HG02884 (cell line): ENCODE measurements at regions not wholly inside any gene's neighbourhood (a gene's known extent, or its start where the extent isn't known, plus 50 kb on each side); places are given as distances from the start of the nearest gene placed in this dataset.

Experiments
- ATAC-seq: cut with Tn5 transposase; IDR thresholded peaks from one replicate; pipeline ENCODE4 v1.9.1; 2021; ENCODE audit warnings: mild to moderate bottlenecking, moderate library complexity; ENCODE audit not compliant: unreplicated experiment

DNA sequence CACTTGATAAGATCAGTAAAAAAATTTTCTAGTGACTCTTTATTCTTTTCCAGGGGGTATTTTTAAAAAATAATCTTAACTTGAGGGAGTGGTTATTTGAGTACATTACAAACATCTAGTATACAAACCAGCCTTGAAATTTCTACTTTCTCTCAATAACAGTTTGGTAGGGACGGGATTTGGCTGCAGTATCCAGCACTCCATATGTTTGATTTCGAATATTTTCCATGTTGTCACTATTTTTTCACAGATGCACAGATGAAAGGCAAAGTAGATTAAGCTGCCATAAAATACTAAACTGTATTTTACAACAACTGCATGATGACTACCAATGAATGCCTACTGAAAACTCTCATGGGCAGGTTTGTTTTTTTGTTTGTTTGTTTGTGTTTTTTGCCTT, 225.0 kb downstream of the COX7B2 start:
- no peak for ATAC-seq

- no peak for ATAC-seq
These were observed 232.7 kb downstream of the COX7B2 start for GRCh38 chr4:46676364-46676763.

- ATAC-seq: no peak
These were observed 234.7 kb downstream of the COX7B2 start for GRCh38 chr4:46674326-46674725.

DNA sequence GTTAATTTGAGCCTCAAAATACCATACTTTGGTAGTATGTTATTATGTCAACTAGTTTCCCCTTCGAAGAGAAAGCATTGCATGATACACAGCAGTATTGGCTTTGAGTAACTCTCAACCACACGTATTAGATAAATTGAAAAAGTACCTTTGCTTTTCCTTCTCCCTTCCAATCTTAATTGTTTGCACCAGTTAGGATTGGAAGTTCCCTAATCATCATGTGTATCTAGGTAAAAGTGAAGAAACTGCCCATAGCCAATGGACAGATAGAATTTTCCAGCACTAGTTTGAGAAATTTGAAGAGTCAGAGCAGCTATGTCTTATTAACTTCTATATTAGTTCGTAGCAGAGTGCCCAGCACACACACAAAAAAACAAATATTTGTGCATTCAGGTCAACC, 241.3 kb downstream of the COX7B2 start:
- ATAC-seq: no peak

DNA sequence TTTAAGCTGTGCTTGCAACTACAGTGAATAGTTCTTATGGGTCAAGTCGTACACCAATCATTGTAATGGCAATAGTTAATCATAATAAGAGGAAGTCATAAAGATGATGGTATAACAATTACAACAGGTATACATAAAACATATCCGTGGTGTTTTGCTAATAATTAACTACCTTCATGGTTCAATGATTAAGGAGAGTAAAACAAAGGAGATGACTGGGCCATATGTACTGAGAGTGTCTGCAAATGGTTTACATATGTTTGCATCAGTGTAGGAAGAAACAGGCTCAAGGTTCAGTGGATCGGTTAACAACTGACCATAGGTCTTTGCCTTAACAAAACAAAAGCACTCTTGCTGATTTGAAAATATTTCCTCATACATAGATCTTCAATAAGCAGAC, 253.0 kb downstream of the COX7B2 start:
- no peak for ATAC-seq

GRCh38 chr4:46653842-46654241, 255.2 kb downstream of the COX7B2 start:
- no peak for ATAC-seq

DNA sequence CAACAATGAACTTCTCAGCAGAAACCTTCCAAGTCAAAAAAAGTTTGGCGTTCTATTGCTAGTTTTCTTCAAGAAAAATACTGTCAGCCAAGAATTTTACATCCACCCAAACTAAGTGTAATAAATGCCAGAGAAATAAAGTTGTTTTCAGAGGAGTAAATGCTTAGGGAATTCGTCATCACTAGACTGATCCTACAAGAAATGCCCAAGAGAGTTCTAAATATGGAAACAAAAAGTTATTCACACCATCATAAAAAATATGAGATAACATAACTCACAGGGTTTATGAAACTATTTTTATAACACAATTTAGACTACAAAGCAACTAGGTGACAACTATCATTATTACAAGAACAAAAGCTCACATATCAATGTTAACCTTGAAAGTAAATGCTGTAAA, 259.5 kb upstream of the GABRA2 start:
- ATAC-seq: no peak

DNA sequence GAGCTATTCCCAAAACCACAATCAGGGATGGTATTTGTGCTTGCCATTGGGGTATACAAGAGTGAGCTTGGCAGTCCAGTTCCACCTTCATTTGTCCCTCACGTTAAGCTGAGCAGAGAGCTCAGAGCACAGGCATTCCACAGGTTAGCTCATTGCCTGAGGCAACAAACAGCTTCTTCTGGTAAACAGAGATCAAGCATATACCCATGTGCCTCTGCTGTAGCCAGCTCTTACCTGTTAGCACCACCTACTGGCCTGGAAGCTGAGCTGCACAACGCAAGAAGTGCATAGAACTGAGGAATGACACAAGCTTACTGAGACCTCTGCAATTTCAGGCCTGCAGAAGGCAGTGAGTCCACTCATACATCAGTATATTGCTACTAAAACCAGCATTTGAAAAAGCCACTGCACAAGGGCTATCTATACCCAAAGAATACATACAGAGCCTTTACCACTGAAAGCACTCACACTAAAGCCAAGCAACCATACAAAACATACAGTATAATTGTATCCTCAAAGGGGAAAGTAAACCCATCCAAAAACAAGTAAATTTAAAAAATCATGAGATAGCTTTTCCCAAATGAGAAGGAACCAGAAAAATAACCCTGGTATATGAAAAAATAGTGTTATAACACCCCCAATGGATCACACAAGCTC, 258.3 kb upstream of the GABRA2 start:
- ATAC-seq: peak; percentile 96

- no peak for ATAC-seq
These were observed 255.2 kb upstream of the GABRA2 start for GRCh38 chr4:46645126-46645525.
